HUDEP-2 (cell line): ENCODE measurements at regions not wholly inside any gene's neighbourhood (a gene's known extent, or its start where the extent isn't known, plus 50 kb on each side); places are given as distances from the start of the nearest gene placed in this dataset.

Experiments
- DNase-seq, 76 experiments: peaks; one replicate each; lab custom pipeline; 2025; ENCODE audit not compliant: unreplicated experiment in 76 of 76; lab: John Stamatoyannopoulos, UW

GRCh38 chr5:128591598-128592455, 53.8 kb upstream of the FBN2 start:
- no peak for DNase-seq

GRCh38 chr5:128596071-128596470, 58.0 kb upstream of the FBN2 start:
- no peak for DNase-seq

GRCh38 chr5:128597156-128597555, 59.1 kb upstream of the FBN2 start:
- no peak for DNase-seq

GRCh38 chr5:128613128-128613527, 75.1 kb upstream of the FBN2 start:
- DNase-seq: no peak

GRCh38 chr5:128613766-128614165, 75.7 kb upstream of the FBN2 start:
- no peak for DNase-seq

GRCh38 chr5:128615578-128615977, 77.5 kb upstream of the FBN2 start:
- DNase-seq: no peak

- DNase-seq: no peak
Measured at GRCh38 chr5:128626536-128627090, 88.6 kb upstream of the FBN2 start.

GRCh38 chr5:128627939-128628338, 89.9 kb upstream of the FBN2 start:
- DNase-seq: no peak

GRCh38 chr5:128629157-128629556, 91.1 kb upstream of the FBN2 start:
- DNase-seq: no peak

- no peak for DNase-seq
Measured at GRCh38 chr5:128630121-128630520, 92.1 kb upstream of the FBN2 start.

GRCh38 chr5:128631771-128632170, 93.7 kb upstream of the FBN2 start:
- no peak for DNase-seq

- no peak for DNase-seq
Measured at GRCh38 chr5:128632264-128632663, 94.2 kb upstream of the FBN2 start.

GRCh38 chr5:128633901-128634300, 95.9 kb upstream of the FBN2 start:
- no peak for DNase-seq

- DNase-seq: no peak
Measured at GRCh38 chr5:128635379-128635778, 97.3 kb upstream of the FBN2 start.

GRCh38 chr5:128636361-128636760, 98.3 kb upstream of the FBN2 start:
- DNase-seq: no peak

GRCh38 chr5:128637031-128637430, 99.0 kb upstream of the FBN2 start:
- DNase-seq: no peak

GRCh38 chr5:128641861-128642260, 103.8 kb upstream of the FBN2 start:
- no peak for DNase-seq

GRCh38 chr5:128644863-128645262, 106.8 kb upstream of the FBN2 start:
- DNase-seq: peak in 3 of 76 experiments; percentile 2 to 18 (median 4)

- DNase-seq: no peak
Measured at GRCh38 chr5:128645581-128645980, 107.5 kb upstream of the FBN2 start.

- no peak for DNase-seq
Measured at GRCh38 chr5:128646176-128646575, 108.1 kb upstream of the FBN2 start.

GRCh38 chr5:128649192-128649591, 111.1 kb upstream of the FBN2 start:
- DNase-seq: no peak

- no peak for DNase-seq
Measured at GRCh38 chr5:128662997-128663396, 125.0 kb upstream of the FBN2 start.
